ENCODE measurements at regions not wholly inside any gene's neighbourhood (a gene's known extent, or its start where the extent isn't known, plus 50 kb on each side); places are given as distances from the start of the nearest gene placed in this dataset.
"Not testable (repeated sequence)": the region's sequence is repeated elsewhere in the genome, so short reads cannot be mapped to it uniquely, and the experiment has no call there.

DNA sequence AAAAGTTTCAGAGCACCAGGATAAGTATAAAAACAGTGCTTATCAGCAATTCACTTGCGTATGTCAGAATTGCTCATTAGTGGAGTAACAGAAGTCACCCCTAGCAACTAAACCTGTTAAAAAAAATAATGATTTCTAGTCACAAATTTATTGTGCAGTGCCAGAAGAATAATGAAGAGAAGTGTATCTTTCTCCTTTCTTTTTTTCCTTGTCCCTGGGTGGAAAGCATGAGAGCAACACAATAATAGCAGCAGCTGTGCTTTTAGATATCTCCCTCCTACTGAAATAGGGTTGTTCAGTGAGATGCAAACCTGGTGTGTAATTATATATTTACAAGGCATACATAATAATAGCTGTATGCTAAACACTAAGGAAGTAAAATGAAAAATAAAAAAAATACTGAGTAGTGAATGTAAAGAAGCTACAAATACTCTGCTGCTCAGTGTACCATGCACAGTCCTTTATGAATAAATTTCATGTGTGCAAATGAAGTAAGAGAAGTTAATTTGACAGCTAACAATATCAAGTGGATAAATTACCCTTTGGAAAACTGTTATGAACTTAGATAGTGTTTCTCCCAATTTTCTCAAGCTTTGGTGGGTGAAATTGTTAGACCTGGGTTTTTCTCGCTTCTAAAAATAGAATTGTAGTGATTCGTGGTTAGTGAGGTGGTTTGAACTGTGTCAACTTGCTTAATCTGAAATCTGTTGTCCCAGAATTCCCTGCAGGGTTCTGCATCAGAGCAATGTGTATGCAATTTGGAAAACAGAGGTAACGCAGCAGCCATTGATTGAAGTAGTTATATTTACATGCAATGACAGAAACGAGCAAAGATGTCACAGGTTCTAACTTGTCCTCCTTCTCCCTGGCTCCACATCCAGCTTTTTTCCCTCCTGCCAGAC is 125.7 kb upstream of the NDST3 start:
- DNase-seq (ENCODE audit: low read depth, low spot score) = no peak

DNA sequence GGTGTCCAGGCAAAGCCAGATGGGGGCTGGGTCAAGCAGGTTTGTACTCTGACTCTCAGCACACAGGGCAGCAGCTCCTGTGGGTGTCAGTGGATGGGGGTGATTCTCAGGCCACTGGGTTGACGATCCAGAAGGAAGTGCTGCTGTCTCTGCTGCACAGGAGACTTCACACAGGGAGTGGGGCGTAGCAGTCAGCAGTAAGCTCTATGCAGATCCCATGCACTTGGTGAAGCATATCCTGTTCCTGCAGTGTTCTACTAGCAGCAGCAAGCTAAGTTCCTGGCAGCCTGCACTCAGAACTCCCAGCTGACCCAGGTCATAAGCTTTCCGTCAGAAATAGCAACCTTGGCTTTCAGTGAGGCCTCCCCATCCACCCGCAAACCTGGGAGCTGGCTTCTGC is 117.6 kb upstream of the NDST3 start:
- no peak for DNase-seq (ENCODE audit: low read depth, low spot score)

DNA sequence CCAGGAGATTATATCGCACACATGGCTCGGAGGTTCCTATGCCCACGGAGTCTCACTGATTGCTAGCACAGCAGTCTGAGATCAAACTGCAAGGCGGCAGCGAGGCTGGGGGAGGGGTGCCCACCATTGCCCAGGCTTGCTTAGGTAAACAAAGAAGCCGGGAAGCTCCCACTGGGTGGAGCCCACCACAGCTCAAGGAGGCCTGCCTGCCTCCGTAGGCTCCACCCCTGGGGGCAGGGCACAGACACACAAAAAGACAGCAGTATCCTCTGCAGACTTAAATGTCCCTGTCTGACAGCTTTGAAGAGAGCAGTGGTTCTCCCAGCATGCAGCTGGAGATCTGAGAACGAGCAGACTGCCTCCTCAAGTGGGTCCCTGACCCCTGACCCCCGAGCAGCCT is 112.0 kb upstream of the NDST3 start:
- not testable (repeated sequence) for DNase-seq (ENCODE audit: low read depth, low spot score)

GRCh38 chr4:117927823-117928222 is 106.5 kb upstream of the NDST3 start:
- not testable (repeated sequence) for DNase-seq (ENCODE audit: low read depth, low spot score)

GRCh38 chr4:117941611-117942010 is 92.7 kb upstream of the NDST3 start:
- no peak for DNase-seq (ENCODE audit: low read depth, low spot score)

GRCh38 chr4:117949621-117950020 is 84.7 kb upstream of the NDST3 start:
- no peak for DNase-seq (ENCODE audit: low read depth, low spot score)

DNA sequence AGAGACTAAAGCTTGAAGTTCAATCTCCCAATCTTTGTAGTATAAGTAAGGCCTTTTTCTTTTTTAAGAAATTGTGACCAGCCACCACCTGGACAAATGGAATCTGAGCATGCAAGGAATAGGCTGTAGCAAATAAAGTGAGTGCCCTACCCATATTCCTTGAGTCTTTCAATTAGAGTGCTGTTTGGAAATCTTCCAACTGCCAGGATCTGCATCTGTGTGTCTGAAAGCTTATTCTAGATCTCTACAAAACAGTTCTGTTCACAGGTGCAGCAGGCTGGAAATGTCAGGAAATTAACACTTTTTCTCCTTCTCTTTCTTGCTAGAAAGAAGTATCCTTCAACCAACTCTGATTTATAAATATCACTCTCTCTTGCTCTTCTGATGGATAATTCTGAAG is 76.7 kb upstream of the NDST3 start:
- DNase-seq (ENCODE audit: low read depth, low spot score) = no peak

GRCh38 chr4:117965622-117966021 is 68.7 kb upstream of the NDST3 start:
- DNase-seq (ENCODE audit: low read depth, low spot score) = no peak

- no peak for DNase-seq (ENCODE audit: low read depth, low spot score)
Measured at GRCh38 chr4:117968606-117969005, 65.7 kb upstream of the NDST3 start.

GRCh38 chr4:117971403-117971802 is 62.9 kb upstream of the NDST3 start:
- DNase-seq (ENCODE audit: low read depth, low spot score) = no peak

- DNase-seq (ENCODE audit: low read depth, low spot score) = no peak
Measured at GRCh38 chr4:117983541-117984365, 50.5 kb upstream of the NDST3 start.

GRCh38 chr4:117984366-117984680 is 50.0 kb upstream of the NDST3 start:
- DNase-seq (ENCODE audit: low read depth, low spot score) = no peak

Measured in iPS DF 19.7 (cell line).